ENCODE measurements at regions not wholly inside any gene's neighbourhood (a gene's known extent, or its start where the extent isn't known, plus 50 kb on each side); places are given as distances from the start of the nearest gene placed in this dataset.

DNA sequence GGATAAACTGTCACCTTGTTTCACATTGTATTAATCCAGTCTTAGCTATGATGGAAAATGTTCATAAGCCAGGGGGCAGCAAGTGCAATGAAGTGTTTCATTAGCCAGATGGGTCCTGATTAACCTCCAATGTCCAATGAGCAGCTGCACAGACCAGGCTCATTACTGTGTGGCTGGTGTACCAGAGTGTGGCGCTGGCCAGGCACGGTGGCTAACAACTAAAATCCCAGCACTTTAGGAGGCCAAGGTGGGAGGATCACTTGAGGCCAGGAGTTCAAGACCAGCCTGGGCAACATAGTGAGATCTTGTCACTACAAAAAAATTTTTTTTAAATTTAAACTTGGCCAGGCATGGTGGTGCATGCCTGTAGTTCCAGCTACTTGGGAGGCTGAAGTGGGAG lies 201.7 kb upstream of the FOXQ1 start:
- Mint-ChIP-seq H3K4me1 (no peaks in the 10 kb centered on the region), H3K4me3 (no peak overlapping the region), H3K36me3 (no peaks in the 10 kb centered on the region), H3K27me3 (peaks cover 12 to 22% of the 10 kb centered on the region in 2 donors), H3K27ac (no peak overlapping the region), H3K9me3 (peaks cover 0 to 2% (median 0%) of the 10 kb centered on the region in 3 donors)
- Histone ChIP-seq H3K27me3 (replicated peaks in 1 of 2; ENCODE audit: control insufficient read depth in 2 of 2, extremely low read depth in 1 of 2, insufficient read depth in 2 of 2, low read length in 1 of 2) (peaks cover 0 to 3% of the 10 kb centered on the region in 2 experiments), H3K9me3 (no peaks in the 10 kb centered on the region), H3K27ac (ENCODE audit: low read length) (no peak overlapping the region), H3K36me3 (ENCODE audit: control insufficient read depth in 2 of 2, extremely low read depth in 1 of 2, insufficient read depth in 1 of 2, low read length in 1 of 2) (no peaks in the 10 kb centered on the region), H3K4me3 (ENCODE audit: control insufficient read depth in 1 of 2, extremely low read depth in 1 of 2, low read length in 1 of 2) (no peak overlapping the region), H3K4me1 (ENCODE audit: control insufficient read depth in 1 of 2, extremely low read depth in 1 of 2, insufficient read depth in 2 of 2, low read length in 2 of 2) (no peaks in the 10 kb centered on the region)
- DNase-seq (no peak), ATAC-seq (replicated peaks in 1 of 4) (no peak)
- CTCF ChIA-PET = no interaction called here
- POLR2A ChIA-PET = no interaction called here
- 79% methylated on average over 2 of the region's 2 CpGs for WGBS (ENCODE audit: insufficient coverage)

DNA sequence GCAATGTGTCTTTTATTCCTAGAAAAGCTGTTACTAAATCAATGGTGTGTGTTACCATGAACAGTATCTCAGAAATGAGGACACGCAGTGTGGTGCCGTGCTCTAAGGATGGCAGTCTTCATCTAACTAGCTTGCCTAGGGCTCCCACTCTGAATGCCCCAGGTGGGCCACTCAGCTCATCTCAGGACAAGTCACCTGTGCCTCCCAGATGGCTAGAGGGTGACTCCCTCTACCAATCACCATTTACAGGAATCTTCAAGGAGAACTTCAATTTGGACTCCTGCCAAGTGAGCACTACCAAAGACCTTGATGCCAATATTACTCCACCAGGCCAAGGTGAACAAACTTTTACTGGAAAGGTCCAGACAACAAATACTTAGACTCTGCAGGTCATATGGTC lies 202.8 kb upstream of the FOXQ1 start:
- ATAC-seq (replicated peaks in 1 of 4) = no peak
- Mint-ChIP-seq H3K27ac (no peak overlapping the region), H3K9me3 (peaks cover 0 to 2% (median 0%) of the 10 kb centered on the region in 3 donors), H3K36me3 (no peaks in the 10 kb centered on the region), H3K4me3 (no peak overlapping the region), H3K4me1 (no peaks in the 10 kb centered on the region), H3K27me3 (peaks cover 10 to 18% of the 10 kb centered on the region in 2 donors)
- Histone ChIP-seq H3K9me3 (no peaks in the 10 kb centered on the region), H3K4me3 (ENCODE audit: control insufficient read depth in 1 of 2, extremely low read depth in 1 of 2, low read length in 1 of 2) (no peak overlapping the region), H3K4me1 (ENCODE audit: control insufficient read depth in 1 of 2, extremely low read depth in 1 of 2, insufficient read depth in 2 of 2, low read length in 2 of 2) (no peaks in the 10 kb centered on the region), H3K27ac (ENCODE audit: low read length) (no peak overlapping the region), H3K27me3 (replicated peaks in 1 of 2; ENCODE audit: control insufficient read depth in 2 of 2, extremely low read depth in 1 of 2, insufficient read depth in 2 of 2, low read length in 1 of 2) (peaks cover 0 to 3% of the 10 kb centered on the region in 2 experiments), H3K36me3 (ENCODE audit: control insufficient read depth in 2 of 2, extremely low read depth in 1 of 2, insufficient read depth in 1 of 2, low read length in 1 of 2) (no peaks in the 10 kb centered on the region)
- 43% methylated on average over 2 of the region's 2 CpGs for WGBS (ENCODE audit: insufficient coverage)
- no peak for DNase-seq
- ChIA-PET CTCF (no interaction called here), POLR2A (no interaction called here)

DNA sequence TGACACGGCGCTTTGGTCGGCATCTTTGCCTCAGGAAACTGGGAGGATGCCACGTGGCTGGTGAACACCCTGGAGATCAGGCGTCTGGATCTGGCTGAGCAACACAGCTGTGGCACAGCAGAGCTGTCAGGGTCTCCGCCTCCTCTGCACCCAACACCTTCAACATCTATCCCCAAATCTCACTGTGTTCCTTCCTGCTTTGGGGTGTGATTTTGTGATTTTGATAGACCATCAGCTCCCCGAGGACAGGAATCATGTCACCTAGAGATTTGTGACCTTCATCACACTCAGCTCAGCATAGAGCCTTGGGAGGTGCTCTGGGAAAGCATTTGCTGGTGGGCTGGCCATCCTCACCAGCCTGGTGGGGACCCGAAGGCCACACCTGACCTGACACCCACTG lies 203.7 kb upstream of the FOXQ1 start:
- H3K4me3 ChIP-seq (ENCODE audit: control insufficient read depth in 1 of 2, extremely low read depth in 1 of 2, low read length in 1 of 2) = no peak overlapping the region
- H3K9me3 Mint-ChIP-seq = peaks cover 0 to 2% (median 0%) of the 10 kb centered on the region in 3 donors
- no peak overlapping the region for H3K27ac Mint-ChIP-seq
- WGBS (ENCODE audit: insufficient coverage) = 80% methylated on average over 5 of the region's 8 CpGs
- no peaks in the 10 kb centered on the region for H3K36me3 Mint-ChIP-seq
- no peaks in the 10 kb centered on the region for H3K4me1 ChIP-seq (ENCODE audit: control insufficient read depth in 1 of 2, extremely low read depth in 1 of 2, insufficient read depth in 2 of 2, low read length in 2 of 2)
- no peak overlapping the region for H3K27ac ChIP-seq (ENCODE audit: low read length)
- ChIA-PET POLR2A (no interaction called here), CTCF (no interaction called here)
- H3K27me3 Mint-ChIP-seq = peaks cover 16 to 18% of the 10 kb centered on the region in 2 donors
- ATAC-seq (replicated peaks in 1 of 4) (no peak), DNase-seq (no peak)
- no peaks in the 10 kb centered on the region for H3K4me1 Mint-ChIP-seq
- H3K9me3 ChIP-seq = no peaks in the 10 kb centered on the region
- peaks cover 0 to 3% of the 10 kb centered on the region in 2 experiments for H3K27me3 ChIP-seq (replicated peaks in 1 of 2; ENCODE audit: control insufficient read depth in 2 of 2, extremely low read depth in 1 of 2, insufficient read depth in 2 of 2, low read length in 1 of 2)
- H3K4me3 Mint-ChIP-seq = no peak overlapping the region
- H3K36me3 ChIP-seq (ENCODE audit: control insufficient read depth in 2 of 2, extremely low read depth in 1 of 2, insufficient read depth in 1 of 2, low read length in 1 of 2) = no peaks in the 10 kb centered on the region

DNA sequence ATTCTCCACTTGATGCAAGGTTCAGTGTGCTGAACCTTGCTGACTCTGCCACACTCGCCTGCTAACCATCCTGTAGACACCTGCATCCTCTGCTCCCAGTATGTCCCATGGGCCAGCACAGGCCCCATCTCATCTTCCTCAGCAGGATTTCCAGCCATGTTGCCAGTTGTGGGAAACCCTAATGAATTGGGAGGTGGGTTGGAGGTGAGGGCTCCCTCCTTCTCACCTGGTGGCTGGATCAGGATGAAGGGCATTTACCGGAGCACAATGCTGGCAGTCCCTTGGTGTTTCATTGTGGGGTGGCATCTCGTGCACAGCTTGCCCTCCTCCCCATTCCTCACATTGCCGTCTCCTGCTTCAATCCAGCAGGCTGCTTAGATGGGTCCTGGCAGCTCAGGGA lies 204.3 kb upstream of the FOXQ1 start:
- H3K27ac ChIP-seq (ENCODE audit: low read length) = no peak overlapping the region
- WGBS (ENCODE audit: insufficient coverage) = no CpG with 5 or more reads among the region's 4 CpGs
- Mint-ChIP-seq H3K27ac (peak overlapping the region in 1 of 2 donors; percentile 58), H3K9me3 (peaks cover 0 to 2% (median 0%) of the 10 kb centered on the region in 3 donors), H3K27me3 (peaks cover 13 to 15% of the 10 kb centered on the region in 2 donors), H3K4me1 (no peaks in the 10 kb centered on the region), H3K36me3 (no peaks in the 10 kb centered on the region), H3K4me3 (no peak overlapping the region)
- no peak overlapping the region for H3K4me3 ChIP-seq (ENCODE audit: control insufficient read depth in 1 of 2, extremely low read depth in 1 of 2, low read length in 1 of 2)
- ChIA-PET CTCF (no interaction called here), POLR2A (no interaction called here)
- no peaks in the 10 kb centered on the region for H3K36me3 ChIP-seq (ENCODE audit: control insufficient read depth in 2 of 2, extremely low read depth in 1 of 2, insufficient read depth in 1 of 2, low read length in 1 of 2)
- no peaks in the 10 kb centered on the region for H3K9me3 ChIP-seq
- no peak for DNase-seq
- no peak for ATAC-seq (replicated peaks in 1 of 4)
- H3K27me3 ChIP-seq (replicated peaks in 1 of 2; ENCODE audit: control insufficient read depth in 2 of 2, extremely low read depth in 1 of 2, insufficient read depth in 2 of 2, low read length in 1 of 2) = peaks cover 0 to 4% of the 10 kb centered on the region in 2 experiments
- no peaks in the 10 kb centered on the region for H3K4me1 ChIP-seq (ENCODE audit: control insufficient read depth in 1 of 2, extremely low read depth in 1 of 2, insufficient read depth in 2 of 2, low read length in 2 of 2)

DNA sequence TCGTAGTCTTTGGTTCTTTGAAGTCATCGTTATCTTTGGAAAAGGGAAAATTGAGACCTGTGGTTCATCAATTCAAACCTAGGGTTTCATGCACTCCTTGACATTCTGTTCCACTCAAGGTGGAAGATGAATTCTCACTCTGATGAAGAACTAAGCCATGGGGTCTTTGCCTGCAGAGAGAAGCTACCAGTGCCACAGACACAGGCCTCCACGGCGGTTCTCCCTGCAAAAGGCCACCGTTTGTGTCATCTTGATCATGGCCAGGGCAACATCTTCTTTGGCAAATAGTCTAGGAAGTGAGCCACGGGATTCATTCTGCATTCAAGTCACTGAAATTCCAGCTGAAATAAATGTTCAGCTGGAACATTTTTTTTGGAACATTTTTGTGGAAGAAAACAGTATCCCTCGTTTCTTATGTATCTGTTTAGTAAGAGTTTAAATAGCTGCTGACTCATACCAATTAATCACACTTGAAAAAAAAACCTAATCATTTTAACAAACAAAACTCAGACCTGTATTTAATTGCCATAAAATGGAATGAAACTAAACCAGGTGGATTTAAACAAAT lies 206.0 kb upstream of the FOXQ1 start:
- no peak overlapping the region for H3K27ac Mint-ChIP-seq

DNA sequence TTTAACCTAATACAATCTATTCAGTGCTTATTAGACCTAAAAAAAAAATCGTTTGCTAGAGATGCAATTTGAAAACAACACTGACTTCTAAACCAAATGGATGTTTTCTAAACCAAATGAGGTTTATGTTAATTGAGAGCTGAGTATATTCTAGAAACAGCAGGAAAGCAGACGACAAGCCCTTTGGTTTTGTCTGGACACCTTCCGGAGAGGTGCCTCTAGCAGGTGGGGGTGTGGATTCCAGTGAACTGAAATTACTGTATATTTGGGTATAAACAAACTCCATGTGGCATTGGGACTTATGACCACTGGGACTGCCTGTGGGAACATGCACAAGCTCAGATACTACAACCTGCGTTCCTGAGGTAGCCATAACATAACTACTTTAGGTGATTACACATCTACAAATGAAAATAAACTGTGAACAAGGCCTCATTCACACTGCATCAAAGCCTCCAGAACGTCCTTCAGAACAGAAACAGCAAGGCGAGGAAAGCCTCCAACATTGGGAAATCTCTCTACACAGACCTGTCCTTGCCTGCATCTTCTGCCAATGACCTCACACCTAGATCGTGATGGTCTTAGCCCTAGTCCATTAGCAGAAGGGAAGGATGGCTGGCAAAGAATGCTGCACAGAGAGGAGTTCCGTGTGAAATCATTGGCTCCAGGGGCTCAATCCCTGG lies 206.8 kb upstream of the FOXQ1 start:
- Histone ChIP-seq H3K9me3 (no peaks in the 10 kb centered on the region), H3K27me3 (replicated peaks in 1 of 2; ENCODE audit: control insufficient read depth in 2 of 2, extremely low read depth in 1 of 2, insufficient read depth in 2 of 2, low read length in 1 of 2) (peaks cover 0 to 6% of the 10 kb centered on the region in 2 experiments), H3K27ac (ENCODE audit: low read length) (no peak overlapping the region), H3K4me1 (ENCODE audit: control insufficient read depth in 1 of 2, extremely low read depth in 1 of 2, insufficient read depth in 2 of 2, low read length in 2 of 2) (no peaks in the 10 kb centered on the region), H3K4me3 (ENCODE audit: control insufficient read depth in 1 of 2, extremely low read depth in 1 of 2, low read length in 1 of 2) (no peak overlapping the region), H3K36me3 (ENCODE audit: control insufficient read depth in 2 of 2, extremely low read depth in 1 of 2, insufficient read depth in 1 of 2, low read length in 1 of 2) (no peaks in the 10 kb centered on the region)
- no peak for DNase-seq
- no peaks in the 10 kb centered on the region for H3K4me1 Mint-ChIP-seq
- WGBS (ENCODE audit: insufficient coverage) = 91% methylated on average over 4 of the region's 8 CpGs
- H3K27me3 Mint-ChIP-seq = peaks cover 23 to 31% of the 10 kb centered on the region in 2 donors
- H3K9me3 Mint-ChIP-seq = peaks cover 0 to 2% (median 0%) of the 10 kb centered on the region in 3 donors
- ChIA-PET CTCF (no interaction called here), POLR2A (interaction anchor here in 1 of 2 donors (0.7 kb wide), 1 partner anchor 92 kb away, joined by 3 read pairs; no protein-coding TSS in a partner anchor)
- no peak for ATAC-seq (replicated peaks in 1 of 4)
- H3K36me3 Mint-ChIP-seq = no peaks in the 10 kb centered on the region
- H3K27ac Mint-ChIP-seq = no peak overlapping the region
- H3K4me3 Mint-ChIP-seq = no peak overlapping the region

More for the DNA sequence above, 206.0 kb upstream of the FOXQ1 start:
- no peak overlapping the region for H3K4me3 Mint-ChIP-seq
- ChIA-PET CTCF (no interaction called here), POLR2A (no interaction called here)
- no peaks in the 10 kb centered on the region for H3K36me3 ChIP-seq (ENCODE audit: control insufficient read depth in 2 of 2, extremely low read depth in 1 of 2, insufficient read depth in 1 of 2, low read length in 1 of 2)
- no peaks in the 10 kb centered on the region for H3K36me3 Mint-ChIP-seq
- no peak for ATAC-seq (replicated peaks in 1 of 4)
- H3K9me3 Mint-ChIP-seq = peaks cover 0 to 2% (median 0%) of the 10 kb centered on the region in 3 donors
- H3K27me3 Mint-ChIP-seq = peaks cover 20 to 24% of the 10 kb centered on the region in 2 donors
- no peaks in the 10 kb centered on the region for H3K4me1 ChIP-seq (ENCODE audit: control insufficient read depth in 1 of 2, extremely low read depth in 1 of 2, insufficient read depth in 2 of 2, low read length in 2 of 2)
- no peak overlapping the region for H3K27ac ChIP-seq (ENCODE audit: low read length)
- H3K9me3 ChIP-seq = no peaks in the 10 kb centered on the region
- H3K4me3 ChIP-seq (ENCODE audit: control insufficient read depth in 1 of 2, extremely low read depth in 1 of 2, low read length in 1 of 2) = no peak overlapping the region
- peaks cover 0 to 6% of the 10 kb centered on the region in 2 experiments for H3K27me3 ChIP-seq (replicated peaks in 1 of 2; ENCODE audit: control insufficient read depth in 2 of 2, extremely low read depth in 1 of 2, insufficient read depth in 2 of 2, low read length in 1 of 2)
- no peak for DNase-seq
- 70% methylated on average over 3 of the region's 7 CpGs for WGBS (ENCODE audit: insufficient coverage)
- no peaks in the 10 kb centered on the region for H3K4me1 Mint-ChIP-seq
